ENCODE measurements at regions not wholly inside any gene's neighbourhood (a gene's known extent, or its start where the extent isn't known, plus 50 kb on each side); places are given as distances from the start of the nearest gene placed in this dataset.

DNA sequence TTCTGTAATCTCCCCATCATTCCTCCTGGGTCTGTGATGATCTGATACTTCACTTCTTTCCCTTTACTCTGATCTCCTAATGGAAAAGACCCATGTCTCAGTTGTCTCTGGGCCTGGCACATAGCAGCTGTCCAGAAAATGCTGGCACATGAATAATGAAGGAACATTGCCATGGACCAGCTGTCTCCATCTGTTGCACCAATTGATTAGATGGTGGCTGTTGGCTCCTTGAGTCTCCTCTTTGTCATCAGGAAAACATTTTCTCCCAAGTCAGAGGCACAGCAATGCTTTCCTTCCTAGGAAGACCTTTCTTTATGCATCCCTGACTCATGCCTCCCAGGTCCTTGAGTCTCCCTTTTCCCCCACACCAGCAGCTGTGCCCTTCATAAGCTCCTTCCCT, 286.2 kb upstream of the CXCR4 start:
- DNase-seq (ENCODE audit: low read depth): no peak

DNA sequence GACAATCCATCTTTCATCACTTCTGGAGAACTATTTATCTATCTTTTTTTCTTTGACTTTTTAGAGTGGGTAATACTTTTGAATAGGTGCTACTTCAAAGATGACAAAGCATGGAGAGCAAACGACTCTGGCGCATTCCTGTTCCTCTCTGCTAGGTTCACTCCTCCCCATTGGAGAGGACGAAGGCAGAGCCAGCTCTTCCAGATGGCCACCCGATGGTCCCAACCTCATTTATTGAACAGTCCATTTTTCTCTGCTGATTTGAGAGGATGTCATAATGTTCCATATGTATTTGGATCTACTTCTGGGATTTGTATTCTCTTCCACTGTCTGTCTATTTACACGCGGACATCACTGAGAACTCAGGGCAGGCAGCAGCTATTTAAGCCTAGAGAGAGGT, 284.3 kb upstream of the CXCR4 start:
- DNase-seq (ENCODE audit: low read depth): no peak

DNA sequence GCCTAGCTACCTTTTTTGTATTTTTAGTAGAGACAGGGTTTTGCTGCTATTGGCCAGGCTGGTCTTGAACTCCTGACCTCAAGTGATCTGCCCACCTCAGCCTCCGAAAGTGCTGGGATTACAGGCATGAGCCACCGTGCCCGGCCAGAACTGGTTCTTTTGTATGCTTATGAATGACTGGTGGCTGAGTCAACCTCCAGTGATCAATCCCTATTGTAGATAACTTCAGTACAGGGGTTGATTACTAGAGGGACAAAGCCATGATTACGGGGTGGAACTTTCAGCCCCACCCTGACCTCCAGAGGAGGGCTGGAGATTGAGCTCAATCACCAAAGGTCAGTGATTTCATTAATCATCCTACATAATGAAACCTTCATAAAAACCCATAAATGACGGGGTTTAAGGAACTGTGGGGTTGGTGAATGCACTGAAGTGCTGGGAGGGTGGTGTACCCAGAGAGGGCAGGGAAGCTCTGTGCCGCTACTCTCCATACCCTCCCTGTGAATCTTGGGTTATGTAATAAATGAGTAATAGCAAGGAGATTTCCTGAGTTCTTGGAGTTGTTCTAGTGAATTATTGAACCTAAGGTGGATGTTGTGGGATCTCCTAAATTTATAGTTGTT, 281.8 kb upstream of the CXCR4 start:
- no peak for DNase-seq (ENCODE audit: low read depth)

DNA sequence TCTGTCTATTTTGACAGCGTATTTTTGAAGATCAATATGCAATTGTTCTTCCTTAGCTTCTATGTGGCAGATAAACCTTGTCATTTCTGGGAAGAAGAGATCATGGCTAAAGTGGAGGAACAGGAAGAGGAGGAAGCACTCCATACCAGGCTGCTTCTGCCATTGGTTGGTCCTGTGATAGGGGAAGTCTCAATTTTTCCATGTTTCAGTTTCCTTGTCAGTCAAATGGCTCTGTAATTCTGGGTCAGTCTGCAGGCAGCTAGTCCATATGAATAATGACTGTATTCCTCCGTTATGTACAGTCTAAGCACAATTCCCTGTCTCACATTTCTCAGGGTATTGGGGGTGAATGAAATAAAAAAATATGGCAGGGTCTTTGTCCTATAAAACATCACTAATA, 277.6 kb upstream of the CXCR4 start:
- DNase-seq (ENCODE audit: low read depth): no peak

DNA sequence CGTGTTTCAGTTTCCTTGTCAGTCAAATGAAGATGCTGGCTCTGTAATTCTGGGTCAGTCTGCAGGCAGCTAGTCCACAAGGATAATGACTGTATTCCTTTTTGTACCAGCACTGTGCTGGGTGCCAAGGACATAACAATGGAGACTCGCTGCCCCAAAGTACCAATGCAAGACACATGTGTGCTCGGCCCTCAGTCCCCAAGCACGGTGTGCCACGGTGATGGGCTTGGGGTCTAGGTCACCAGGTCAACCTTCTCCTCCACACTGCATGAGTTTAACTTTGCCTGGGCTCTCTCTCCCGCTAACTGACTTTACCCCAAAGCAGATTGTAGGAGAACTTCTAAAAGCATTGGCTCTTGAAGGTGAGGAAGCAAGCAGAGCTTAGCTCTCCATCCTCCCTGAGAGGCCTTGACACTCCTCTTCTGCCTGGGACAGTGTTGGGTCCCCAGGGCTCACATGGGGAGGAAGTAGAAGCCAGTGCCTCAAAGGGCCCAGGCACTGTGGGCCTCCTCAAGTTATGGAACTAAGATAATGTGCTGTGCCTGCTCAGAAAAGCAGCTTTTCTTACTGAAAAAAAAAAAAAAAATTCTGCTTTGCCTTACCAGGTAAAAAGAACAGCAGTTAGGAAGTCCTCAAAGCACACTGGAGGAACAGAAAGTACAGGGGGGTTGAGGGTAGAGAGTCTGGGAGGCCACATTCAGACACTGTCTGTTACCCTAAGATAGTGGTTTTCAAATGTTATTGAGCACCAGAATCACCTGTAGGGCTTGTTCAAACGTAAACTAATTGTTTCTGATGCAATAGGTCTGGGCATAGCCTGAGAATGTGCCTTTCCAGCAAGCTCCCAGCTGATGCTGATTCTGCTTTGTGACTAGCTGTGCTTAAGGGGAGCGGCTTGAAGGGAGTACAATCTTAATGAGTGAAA, 276.4 kb upstream of the CXCR4 start:
- DNase-seq (ENCODE audit: low read depth): no peak

DNA sequence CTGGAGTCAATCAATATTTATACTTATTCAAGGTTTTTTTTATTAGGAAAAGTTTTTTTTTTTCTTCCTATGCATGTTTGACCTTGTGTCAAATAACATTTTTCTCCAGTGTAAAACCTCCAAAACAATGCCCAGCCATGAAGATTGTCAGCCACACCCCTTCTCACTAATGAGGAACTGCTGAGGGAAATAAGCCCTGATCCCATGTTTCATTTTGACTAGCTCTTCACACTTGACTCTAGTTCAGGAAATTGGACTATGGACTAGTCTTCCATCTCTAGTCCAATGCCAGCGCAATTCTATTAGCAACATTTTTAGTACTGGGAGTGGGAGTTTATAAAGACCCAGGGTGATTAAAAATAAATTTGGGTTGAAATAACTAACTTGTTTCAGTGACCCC, 275.6 kb upstream of the CXCR4 start:
- DNase-seq (ENCODE audit: low read depth): no peak

DNA sequence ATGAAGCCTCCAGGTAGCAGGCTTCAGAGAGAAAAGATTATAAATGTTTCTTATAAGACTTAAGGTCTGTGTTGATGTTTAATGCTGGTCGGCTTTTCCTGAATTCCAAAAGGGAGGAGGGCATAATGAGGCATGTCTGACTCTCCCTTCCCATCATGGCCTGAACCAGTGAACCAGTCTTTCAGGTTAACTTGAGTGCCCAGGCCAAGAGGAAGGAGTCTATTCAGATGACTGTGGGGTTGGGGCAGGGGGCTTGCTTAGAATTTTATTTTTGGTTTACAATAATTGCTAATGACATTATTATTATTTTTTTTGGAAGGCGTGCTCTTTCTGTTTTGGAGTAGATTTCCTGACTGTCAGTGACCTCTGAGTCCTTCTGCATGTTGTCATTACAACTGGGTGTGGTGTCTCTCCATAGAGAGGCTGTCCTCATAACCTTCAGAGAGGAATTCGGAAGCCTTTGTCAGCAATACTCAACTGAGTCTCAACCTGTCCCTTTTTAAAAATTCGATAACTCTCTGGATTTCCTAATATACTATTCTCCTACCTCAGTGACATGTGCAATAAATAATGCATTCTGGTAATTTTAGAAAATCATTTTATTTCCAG, 275.1 kb upstream of the CXCR4 start:
- DNase-seq (ENCODE audit: low read depth): no peak

DNA sequence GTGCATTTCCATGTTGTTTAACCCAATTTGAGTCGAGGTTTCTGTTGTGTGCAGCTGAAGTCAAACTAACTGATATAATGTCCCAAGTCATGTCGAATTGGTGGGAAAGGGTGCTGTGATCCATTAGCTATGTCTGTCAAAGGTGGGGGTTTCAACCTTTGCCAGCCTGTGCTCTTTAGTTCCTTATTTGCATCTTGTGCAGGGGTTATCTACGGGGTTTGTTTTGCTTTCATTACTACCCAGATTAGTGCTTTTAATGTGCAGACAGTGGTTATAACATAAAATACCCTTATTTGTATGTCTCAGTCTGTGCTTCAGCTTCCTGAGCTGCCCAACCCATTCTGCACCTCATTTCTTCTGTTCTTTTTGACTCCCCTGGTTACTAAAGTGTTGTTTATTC, 271.9 kb upstream of the CXCR4 start:
- DNase-seq (ENCODE audit: low read depth): no peak

DNA sequence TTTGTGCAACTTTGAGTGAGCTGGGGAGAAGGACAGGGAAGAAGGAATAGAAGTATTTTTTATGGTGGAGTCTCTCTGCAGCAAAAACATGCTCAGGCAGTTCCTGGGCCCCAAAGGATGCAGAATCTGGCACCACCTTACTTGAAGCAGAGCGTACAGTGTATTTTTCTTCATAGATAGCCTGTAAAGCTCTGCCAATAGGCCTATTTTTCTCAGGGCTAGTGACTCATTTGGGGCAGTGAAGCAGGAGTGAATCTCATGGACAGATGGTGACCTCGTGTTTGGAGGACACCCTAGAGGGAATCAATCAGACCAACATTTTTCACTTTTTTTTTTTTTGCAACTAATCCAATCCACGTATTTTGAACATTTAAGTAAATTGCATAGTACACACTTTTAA, 268.1 kb upstream of the CXCR4 start:
- peak; percentile 6 for DNase-seq (ENCODE audit: low read depth)

DNA sequence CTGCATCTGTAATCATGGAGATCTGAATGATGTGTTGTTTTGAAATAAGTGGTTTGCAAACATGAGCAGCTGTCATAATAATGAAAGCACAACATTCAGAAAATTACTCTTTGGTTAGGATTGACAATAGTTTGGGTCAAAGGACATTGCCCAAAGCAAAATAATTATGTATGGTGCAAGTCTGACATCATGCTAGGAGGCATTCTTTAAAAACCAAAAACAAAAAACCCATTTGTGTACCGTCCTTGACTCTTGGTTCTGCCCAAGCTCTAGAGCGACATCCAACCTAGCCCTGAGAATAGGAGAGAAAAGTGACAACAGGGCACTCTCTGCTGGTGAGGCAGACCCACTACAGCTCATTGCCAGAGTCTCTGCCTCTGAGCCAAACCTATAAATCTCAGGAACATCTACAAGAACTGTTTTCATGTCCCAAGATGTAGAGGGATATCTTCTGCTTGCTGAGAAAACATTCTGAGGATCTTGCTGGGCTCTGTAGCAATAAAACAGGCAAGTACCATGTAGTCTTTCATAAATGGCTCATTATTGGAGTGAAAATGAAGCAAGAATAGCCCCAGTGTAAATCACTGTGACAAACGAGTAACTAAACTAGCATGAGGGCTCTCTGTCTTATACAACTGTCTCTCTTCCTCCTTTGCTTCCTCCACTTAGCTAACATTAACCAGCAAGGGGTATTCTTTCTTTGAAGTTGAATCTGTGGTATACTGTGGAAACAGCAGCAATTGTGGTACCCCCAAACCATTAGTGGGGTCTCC, 266.8 kb upstream of the CXCR4 start:
- DNase-seq (ENCODE audit: low read depth): peak; percentile 29

DNA sequence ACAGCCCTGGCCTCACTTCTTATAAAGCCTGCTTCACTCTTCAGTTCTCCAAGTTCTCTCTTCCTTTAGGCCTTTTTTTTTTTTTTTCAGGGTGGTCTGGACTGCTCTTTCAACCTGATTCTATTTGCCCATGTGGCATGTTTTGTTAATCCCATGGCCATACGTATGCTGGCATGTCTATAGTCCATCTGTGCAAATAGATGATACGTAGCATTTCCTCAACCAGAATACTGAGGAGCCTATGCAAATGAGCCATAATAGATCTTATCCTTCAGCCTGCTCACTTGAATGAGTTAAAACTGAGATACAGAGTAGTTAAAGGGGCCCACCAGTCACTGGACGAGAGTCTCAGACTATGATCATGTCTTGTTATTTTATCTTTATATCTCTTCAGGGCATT, 265.2 kb upstream of the CXCR4 start:
- DNase-seq (ENCODE audit: low read depth): no peak

DNA sequence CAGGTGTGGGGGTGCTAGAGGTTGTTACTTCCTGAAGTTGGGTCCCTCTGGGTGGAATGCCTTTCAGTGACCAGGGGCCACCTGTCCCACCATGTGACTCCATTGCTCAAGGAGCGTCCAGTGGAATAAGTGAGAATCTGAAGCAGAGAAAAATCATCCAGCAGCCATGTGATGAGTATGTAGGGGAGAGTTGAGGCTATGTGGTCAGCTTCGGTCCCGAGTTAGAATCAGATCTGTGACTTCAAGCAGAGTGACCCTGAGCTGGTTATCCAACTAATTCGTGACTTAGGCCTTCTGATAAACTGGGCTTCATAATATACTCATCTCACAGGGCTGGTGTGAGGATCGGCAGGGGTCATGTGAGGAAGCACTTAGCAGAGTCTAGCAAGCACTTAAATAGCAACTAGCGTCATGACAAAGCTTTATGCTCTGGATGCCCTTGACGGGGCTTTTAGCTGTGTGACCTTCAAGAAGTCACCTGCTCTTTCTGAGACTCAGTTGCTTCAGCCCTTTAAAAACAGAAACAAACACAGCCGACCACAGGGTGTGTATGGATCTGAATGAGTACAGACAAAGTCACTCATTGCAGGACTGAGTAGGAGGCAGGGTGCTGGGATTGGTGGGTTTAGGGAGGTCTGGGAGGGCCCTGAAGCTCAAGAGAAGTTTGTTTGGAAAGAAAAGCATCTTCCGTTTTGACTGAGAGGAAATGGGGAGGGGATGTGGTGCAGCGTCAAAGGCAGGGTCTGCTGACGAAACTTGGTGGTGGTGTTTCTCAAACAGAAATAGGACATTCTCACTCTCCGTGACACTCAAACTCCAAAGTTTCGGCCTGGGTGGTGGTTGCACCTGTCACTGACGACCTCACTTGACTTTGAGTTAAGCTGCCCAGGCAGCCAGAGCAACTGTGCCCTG, 264.0 kb upstream of the CXCR4 start:
- DNase-seq (ENCODE audit: low read depth): no peak

DNA sequence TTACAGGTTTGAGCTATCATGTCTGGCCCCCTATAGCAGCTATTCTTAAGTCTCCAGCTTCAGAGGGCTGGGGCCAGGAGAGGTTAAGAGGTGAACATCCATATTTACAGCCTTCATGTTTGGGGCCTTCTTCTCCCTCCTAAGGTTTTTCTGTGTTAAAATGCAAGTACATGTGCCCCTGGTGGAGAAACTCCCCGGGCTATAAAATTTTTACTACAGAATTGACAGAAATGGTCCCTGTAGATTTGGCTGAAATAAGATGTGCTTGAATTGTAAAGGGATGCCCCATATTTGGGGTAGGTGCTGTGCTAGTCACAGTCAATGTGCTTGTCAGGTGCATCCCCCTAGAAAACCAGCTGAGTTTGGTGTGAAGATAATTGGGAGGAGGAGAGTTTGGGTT, 263.3 kb upstream of the CXCR4 start:
- no peak for DNase-seq (ENCODE audit: low read depth)

DNA sequence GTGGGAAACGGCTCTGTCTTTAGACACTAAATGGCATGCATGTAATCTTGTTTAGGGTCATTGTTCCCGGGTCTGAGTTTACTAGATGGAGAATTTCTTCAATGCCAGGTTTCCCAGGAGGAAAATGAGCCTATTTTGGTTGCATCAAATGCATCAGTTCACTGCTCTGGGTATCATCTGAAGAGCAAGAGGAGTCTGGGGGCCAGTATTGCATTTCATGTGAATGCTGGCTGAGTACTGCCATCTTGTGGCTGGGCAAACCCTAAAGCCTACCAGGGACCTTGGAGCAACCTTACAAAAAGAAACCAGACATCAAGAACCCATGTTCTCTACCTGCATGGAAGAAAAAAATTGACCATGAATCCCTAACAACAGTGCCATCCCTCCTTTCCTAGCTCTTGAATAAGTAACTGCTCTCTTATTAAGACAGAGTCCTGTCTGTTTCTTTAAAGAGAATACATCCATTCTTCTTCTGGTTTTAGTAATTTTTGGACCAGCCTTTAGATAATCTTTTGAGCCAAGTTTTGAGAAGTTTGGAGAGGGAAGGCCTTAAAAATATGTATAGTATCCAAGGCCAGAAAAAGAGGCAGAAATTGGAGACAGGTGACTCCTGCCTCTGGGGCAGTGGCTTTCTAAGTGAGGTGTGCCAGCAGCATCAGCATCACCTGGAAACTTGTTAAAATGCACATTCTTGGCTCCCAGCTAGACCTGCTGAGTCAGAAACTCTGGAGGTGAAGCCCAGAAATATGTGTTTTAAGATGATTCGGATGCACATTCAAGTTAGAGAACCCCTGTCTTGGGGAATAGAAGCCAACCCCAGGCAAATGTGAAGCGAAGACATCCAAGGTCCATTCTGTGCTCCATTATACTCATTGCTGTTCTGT, 261.0 kb upstream of the CXCR4 start:
- DNase-seq (ENCODE audit: low read depth): peak; percentile 60

DNA sequence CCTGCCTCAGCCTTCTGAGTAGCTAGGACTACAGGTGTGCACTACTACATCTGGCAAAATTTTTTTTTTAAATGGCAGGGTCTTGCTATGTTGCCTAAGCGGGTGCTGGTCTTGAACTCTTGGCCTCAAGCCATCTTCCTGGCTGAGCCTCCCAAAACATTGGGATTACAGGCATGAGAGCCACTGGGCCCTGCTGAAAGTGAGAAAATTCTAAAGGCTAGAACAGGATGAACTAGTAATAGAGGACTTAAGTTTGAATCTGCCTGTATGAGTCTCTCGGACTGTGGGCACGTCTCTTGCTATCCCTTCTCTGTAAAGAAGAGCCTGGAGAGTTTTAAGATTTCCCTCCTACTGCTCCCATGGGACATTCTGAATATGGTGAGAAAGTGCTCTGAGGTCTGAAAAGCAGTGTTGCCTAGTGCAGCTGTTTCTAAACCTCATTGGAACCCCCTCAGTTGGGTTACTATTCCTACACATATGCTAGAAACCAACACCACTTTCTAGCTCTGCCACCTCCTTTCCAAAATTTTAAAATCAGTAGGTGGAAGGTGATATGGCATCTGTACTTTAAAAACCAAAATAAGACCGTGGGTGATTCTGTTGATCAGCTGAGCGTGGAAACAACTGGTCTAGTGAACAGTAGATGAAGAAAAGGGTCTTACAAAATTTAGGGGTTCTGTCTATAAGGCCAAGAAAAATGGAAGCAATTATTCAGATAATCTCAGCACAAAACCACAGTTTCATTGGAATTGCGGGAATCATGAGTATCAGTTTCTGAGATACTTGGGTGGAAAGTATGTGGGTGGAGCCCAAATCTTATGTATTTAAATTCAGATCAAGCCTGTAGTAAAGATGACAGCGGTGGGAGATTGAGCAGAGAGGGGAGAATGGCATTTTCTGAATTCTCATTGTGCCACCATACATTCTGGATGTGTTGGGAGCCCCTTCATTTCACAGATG, 259.8 kb upstream of the CXCR4 start:
- DNase-seq (ENCODE audit: low read depth): no peak

DNA sequence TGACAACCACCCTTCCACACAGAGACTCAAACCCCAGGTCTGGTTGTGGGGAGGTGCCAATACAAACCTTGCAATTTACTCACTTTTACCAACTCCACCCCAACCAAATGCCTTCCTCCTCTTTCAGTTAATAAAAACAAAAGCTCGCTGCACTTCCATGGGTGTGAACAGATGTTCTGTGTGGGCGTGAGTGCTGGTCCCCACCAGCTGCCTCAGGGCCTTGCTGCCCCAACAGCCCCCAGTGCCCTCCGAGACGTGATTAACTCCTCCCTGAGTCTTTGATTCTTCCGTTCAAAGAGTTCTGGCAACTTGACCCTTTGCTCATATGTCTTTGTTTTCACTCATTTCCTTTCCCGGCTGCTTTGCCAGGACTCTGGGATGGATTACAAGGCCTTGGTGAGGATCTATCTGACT, 258.9 kb upstream of the CXCR4 start:
- DNase-seq (ENCODE audit: low read depth): peak; percentile 8

DNA sequence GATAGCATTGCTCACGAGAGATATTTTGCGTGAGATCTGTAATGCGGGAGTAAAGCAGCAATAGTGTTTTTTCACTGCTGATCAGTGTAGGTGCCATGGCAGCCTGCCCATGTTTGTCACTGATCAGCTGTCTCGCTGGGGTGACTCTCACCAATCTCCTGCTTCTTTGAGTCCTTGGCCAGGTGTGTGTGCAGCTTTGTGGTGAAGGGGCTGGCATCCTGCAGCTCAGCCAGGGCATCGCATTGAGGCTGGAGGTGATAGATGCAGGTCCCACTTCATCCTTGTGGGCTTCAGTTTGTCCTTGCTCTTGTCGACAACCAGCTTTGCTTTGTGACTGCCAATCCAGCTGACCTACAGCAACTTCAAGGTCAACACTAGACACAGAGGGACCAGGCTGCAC, 258.3 kb upstream of the CXCR4 start:
- no peak for DNase-seq (ENCODE audit: low read depth)

DNA sequence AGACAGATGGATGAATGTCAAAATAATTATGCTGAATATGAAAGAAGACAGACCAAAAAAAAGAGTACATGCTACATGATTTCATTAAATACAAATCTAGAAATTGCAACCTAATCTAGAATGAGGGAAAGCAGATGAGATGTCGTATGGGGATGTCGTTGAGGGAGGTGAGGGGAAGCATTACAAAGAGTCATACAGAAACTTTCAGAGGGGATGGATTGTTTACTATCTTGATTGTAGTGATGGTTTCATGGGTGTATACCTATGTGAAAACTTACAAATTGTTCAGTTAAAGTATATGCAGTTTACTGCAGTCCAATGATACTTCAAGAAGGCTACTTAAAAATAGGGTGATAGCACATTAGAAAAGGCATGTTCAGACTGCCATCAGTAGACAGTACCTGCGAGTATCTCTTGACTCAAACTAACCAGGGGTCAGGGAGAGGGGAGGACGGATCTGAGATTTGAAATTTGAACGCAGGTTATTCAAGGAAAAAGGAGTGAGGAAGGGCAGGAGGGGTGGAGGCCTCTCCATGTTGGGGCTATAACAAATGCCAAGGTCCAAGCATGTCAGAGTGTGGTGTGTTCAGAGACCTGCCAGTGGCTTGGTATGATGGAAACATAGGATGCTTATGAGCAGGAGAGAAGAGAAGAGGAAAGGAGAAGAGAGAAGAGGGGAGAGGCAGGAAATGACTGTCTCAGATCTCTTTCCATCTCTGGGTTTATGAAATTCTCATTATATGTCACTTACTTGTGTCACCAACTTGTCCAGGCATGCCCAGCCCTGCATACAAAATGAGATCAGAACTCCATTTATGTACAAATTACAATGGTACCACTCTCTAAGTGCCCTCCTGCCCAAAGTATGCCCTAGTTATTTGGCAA, 257.3 kb upstream of the CXCR4 start:
- DNase-seq (ENCODE audit: low read depth): no peak
